HEK293 (cell line): ENCODE measurements at regions not wholly inside any gene's neighbourhood (a gene's known extent, or its start where the extent isn't known, plus 50 kb on each side); places are given as distances from the start of the nearest gene placed in this dataset.

Experiments
- GFI1B ChIP-seq: fragments of 450-650 bp; formaldehyde crosslinking; IDR thresholded peaks from 2 replicates; pipeline ENCODE4 v1.5.1; 2016; ENCODE audit warnings: missing biosample characterization, missing genetic modification characterization
- GLI4 ChIP-seq: fragments of 450-650 bp; formaldehyde crosslinking; IDR thresholded peaks from 2 replicates; pipeline ENCODE4 v1.5.1; 2016; ENCODE audit warnings: missing biosample characterization, missing genetic modification characterization
- GLIS1 ChIP-seq: fragments of 450-650 bp; formaldehyde crosslinking; IDR thresholded peaks from 2 replicates; pipeline ENCODE4 v1.5.1; 2016; ENCODE audit warnings: missing biosample characterization, missing genetic modification characterization
- IKZF3 ChIP-seq: fragments of 450-650 bp; IDR thresholded peaks from 2 replicates; pipeline ENCODE4 v1.5.0; 2018; ENCODE audit warnings: missing biosample characterization, mild to moderate bottlenecking, missing genetic modification characterization, moderate library complexity
- KLF1 ChIP-seq: fragments of 450-650 bp; formaldehyde crosslinking; IDR thresholded peaks from 2 replicates; pipeline ENCODE4 v1.5.1; 2016; ENCODE audit warnings: missing biosample characterization, missing genetic modification characterization
- KLF8 ChIP-seq: fragments of 450-650 bp; formaldehyde crosslinking; IDR thresholded peaks from 2 replicates; pipeline ENCODE4 v1.5.1; 2016; ENCODE audit warnings: missing biosample characterization, missing genetic modification characterization
- KLF9 ChIP-seq: fragments of 450-650 bp; formaldehyde crosslinking; IDR thresholded peaks from 2 replicates; pipeline ENCODE4 v1.5.1; 2016; ENCODE audit warnings: missing biosample characterization, missing genetic modification characterization, low read depth
- MEIS1 ChIP-seq: sonication (generic); formaldehyde crosslinking; IDR thresholded peaks from 2 replicates; pipeline ENCODE4 v1.8.1; 2022; ENCODE audit warnings: missing genetic modification reagents, mild to moderate bottlenecking, borderline replicate concordance
- MYNN ChIP-seq: fragments of 450-650 bp; formaldehyde crosslinking; IDR thresholded peaks from 2 replicates; pipeline ENCODE4 v1.5.1; 2016; ENCODE audit warnings: missing biosample characterization, missing genetic modification characterization, borderline replicate concordance
- SCRT1 ChIP-seq: fragments of 450-650 bp; formaldehyde crosslinking; IDR thresholded peaks from 2 replicates; pipeline ENCODE4 v1.5.1; 2016; ENCODE audit warnings: missing biosample characterization, missing genetic modification characterization, borderline replicate concordance
- SP2 ChIP-seq: fragments of 450-650 bp; formaldehyde crosslinking; IDR thresholded peaks from 2 replicates; pipeline ENCODE4 v1.5.1; 2016; ENCODE audit warnings: missing biosample characterization, missing genetic modification characterization
- SP3 ChIP-seq: fragments of 450-650 bp; formaldehyde crosslinking; IDR thresholded peaks from 2 replicates; pipeline ENCODE4 v1.5.1; 2016; ENCODE audit warnings: missing biosample characterization, missing genetic modification characterization
- SP7 ChIP-seq: fragments of 450-650 bp; formaldehyde crosslinking; IDR thresholded peaks from 2 replicates; pipeline ENCODE4 v1.5.1; 2016; ENCODE audit warnings: missing biosample characterization, missing genetic modification characterization
- ZEB2 ChIP-seq: fragments of 450-650 bp; formaldehyde crosslinking; IDR thresholded peaks from 2 replicates; pipeline ENCODE4 v1.5.1; 2016; ENCODE audit warnings: missing biosample characterization, missing genetic modification characterization
- ZIC2 ChIP-seq: fragments of 450-650 bp; formaldehyde crosslinking; IDR thresholded peaks from 2 replicates; pipeline ENCODE4 v1.5.1; 2016; ENCODE audit warnings: missing biosample characterization, missing genetic modification characterization
- ZNF175 ChIP-seq: fragments of 450-650 bp; formaldehyde crosslinking; IDR thresholded peaks from 2 replicates; pipeline ENCODE4 v1.5.1; 2016; ENCODE audit warnings: missing biosample characterization, missing genetic modification characterization
- ZNF202 ChIP-seq: fragments of 450-650 bp; formaldehyde crosslinking; IDR thresholded peaks from 2 replicates; pipeline ENCODE4 v1.5.1; 2016; ENCODE audit warnings: missing biosample characterization, missing genetic modification characterization, borderline replicate concordance
- ZNF211 ChIP-seq: fragments of 450-650 bp; formaldehyde crosslinking; IDR thresholded peaks from 2 replicates; pipeline ENCODE4 v1.5.1; 2016; ENCODE audit warnings: low read depth, missing biosample characterization, missing genetic modification characterization
- ZNF223 ChIP-seq: fragments of 450-650 bp; formaldehyde crosslinking; IDR thresholded peaks from 2 replicates; pipeline ENCODE4 v1.5.1; 2016; ENCODE audit warnings: missing biosample characterization, missing genetic modification characterization
- ZNF341 ChIP-seq: fragments of 450-650 bp; formaldehyde crosslinking; IDR thresholded peaks from 2 replicates; pipeline ENCODE4; 2016; ENCODE audit warnings: low read depth, missing biosample characterization, missing genetic modification characterization
- ZNF37A ChIP-seq: fragments of 450-650 bp; IDR thresholded peaks from 2 replicates; pipeline ENCODE4 v1.5.1; 2018; ENCODE audit warnings: missing biosample characterization, missing genetic modification characterization
- ZNF501 ChIP-seq: fragments of 450-650 bp; formaldehyde crosslinking; IDR thresholded peaks from 2 replicates; pipeline ENCODE4 v1.5.1; 2016; ENCODE audit warnings: missing biosample characterization, missing genetic modification characterization
- ZNF544 ChIP-seq: fragments of 450-650 bp; formaldehyde crosslinking; IDR thresholded peaks from 2 replicates; pipeline ENCODE4 v1.5.0; 2017; ENCODE audit warnings: missing biosample characterization, missing genetic modification characterization
- ZNF830 ChIP-seq: fragments of 450-650 bp; IDR thresholded peaks from 2 replicates; pipeline ENCODE4 v1.5.0; 2018; ENCODE audit warnings: missing biosample characterization, missing genetic modification characterization, low read depth, mild to moderate bottlenecking, moderate library complexity
- TF ChIP-seq, protein P1 (sequence below): fragments of 450-650 bp; IDR thresholded peaks from 2 replicates; pipeline ENCODE4 v1.5.1; 2018; ENCODE audit warnings: missing biosample characterization, missing genetic modification characterization
- TF ChIP-seq, protein P2 (sequence below): fragments of 450-650 bp; formaldehyde crosslinking; IDR thresholded peaks from 2 replicates; pipeline ENCODE4 v1.5.1; 2016; ENCODE audit warnings: missing biosample characterization, missing genetic modification characterization, borderline replicate concordance
- TF ChIP-seq, protein P3 (sequence below): fragments of 450-650 bp; formaldehyde crosslinking; IDR thresholded peaks from 2 replicates; pipeline ENCODE4 v1.5.1; 2016; ENCODE audit warnings: missing biosample characterization, missing genetic modification characterization
- TF ChIP-seq, protein P4 (sequence below): fragments of 450-650 bp; formaldehyde crosslinking; IDR thresholded peaks from 2 replicates; pipeline ENCODE4 v1.5.1; 2017; ENCODE audit warnings: missing biosample characterization, missing genetic modification characterization
- TF ChIP-seq, protein P5 (sequence below): fragments of 450-650 bp; formaldehyde crosslinking; IDR thresholded peaks from 2 replicates; pipeline ENCODE4 v1.5.1; 2016; ENCODE audit warnings: missing biosample characterization, missing genetic modification characterization

DNA sequence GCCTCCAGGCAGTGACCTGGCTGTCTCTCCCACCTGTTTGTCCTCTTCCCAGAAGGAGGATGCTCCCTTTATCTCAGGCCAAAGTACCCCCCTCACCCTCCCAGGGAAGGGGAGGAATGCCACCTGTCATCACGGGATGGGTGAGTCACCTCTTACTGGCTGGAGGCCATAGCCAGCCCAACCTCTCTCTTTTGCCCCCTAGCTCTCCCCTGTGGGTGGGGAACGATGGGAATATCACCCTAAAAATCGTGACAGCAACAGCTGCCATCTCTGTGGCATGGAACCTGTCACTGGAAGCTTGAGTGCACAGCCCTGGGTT lies 137.5 kb upstream of the PTPN1 start (continued):
- TF ChIP-seq, protein P1, sequence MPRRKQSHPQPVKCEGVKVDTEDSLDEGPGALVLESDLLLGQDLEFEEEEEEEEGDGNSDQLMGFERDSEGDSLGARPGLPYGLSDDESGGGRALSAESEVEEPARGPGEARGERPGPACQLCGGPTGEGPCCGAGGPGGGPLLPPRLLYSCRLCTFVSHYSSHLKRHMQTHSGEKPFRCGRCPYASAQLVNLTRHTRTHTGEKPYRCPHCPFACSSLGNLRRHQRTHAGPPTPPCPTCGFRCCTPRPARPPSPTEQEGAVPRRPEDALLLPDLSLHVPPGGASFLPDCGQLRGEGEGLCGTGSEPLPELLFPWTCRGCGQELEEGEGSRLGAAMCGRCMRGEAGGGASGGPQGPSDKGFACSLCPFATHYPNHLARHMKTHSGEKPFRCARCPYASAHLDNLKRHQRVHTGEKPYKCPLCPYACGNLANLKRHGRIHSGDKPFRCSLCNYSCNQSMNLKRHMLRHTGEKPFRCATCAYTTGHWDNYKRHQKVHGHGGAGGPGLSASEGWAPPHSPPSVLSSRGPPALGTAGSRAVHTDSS (tag by site-specific recombination), result no peak
- no peak for TF ChIP-seq KLF9
- TF ChIP-seq GFI1B (tag by site-specific recombination), result no peak
- peak; percentile 21; the same call in 1 of the 2 replicates for TF ChIP-seq ZIC2 (tag by site-specific recombination)
- TF ChIP-seq ZNF37A (tag by site-specific recombination), result no peak
- TF ChIP-seq GLIS1 (tag by site-specific recombination), result peak; percentile 79
- TF ChIP-seq ZNF202 (tag by site-specific recombination), result no peak
- TF ChIP-seq SP2, result no peak
- no peak for TF ChIP-seq ZNF223 (tag by site-specific recombination)
- TF ChIP-seq GLI4 (tag by site-specific recombination), result no peak
- TF ChIP-seq, protein P2, sequence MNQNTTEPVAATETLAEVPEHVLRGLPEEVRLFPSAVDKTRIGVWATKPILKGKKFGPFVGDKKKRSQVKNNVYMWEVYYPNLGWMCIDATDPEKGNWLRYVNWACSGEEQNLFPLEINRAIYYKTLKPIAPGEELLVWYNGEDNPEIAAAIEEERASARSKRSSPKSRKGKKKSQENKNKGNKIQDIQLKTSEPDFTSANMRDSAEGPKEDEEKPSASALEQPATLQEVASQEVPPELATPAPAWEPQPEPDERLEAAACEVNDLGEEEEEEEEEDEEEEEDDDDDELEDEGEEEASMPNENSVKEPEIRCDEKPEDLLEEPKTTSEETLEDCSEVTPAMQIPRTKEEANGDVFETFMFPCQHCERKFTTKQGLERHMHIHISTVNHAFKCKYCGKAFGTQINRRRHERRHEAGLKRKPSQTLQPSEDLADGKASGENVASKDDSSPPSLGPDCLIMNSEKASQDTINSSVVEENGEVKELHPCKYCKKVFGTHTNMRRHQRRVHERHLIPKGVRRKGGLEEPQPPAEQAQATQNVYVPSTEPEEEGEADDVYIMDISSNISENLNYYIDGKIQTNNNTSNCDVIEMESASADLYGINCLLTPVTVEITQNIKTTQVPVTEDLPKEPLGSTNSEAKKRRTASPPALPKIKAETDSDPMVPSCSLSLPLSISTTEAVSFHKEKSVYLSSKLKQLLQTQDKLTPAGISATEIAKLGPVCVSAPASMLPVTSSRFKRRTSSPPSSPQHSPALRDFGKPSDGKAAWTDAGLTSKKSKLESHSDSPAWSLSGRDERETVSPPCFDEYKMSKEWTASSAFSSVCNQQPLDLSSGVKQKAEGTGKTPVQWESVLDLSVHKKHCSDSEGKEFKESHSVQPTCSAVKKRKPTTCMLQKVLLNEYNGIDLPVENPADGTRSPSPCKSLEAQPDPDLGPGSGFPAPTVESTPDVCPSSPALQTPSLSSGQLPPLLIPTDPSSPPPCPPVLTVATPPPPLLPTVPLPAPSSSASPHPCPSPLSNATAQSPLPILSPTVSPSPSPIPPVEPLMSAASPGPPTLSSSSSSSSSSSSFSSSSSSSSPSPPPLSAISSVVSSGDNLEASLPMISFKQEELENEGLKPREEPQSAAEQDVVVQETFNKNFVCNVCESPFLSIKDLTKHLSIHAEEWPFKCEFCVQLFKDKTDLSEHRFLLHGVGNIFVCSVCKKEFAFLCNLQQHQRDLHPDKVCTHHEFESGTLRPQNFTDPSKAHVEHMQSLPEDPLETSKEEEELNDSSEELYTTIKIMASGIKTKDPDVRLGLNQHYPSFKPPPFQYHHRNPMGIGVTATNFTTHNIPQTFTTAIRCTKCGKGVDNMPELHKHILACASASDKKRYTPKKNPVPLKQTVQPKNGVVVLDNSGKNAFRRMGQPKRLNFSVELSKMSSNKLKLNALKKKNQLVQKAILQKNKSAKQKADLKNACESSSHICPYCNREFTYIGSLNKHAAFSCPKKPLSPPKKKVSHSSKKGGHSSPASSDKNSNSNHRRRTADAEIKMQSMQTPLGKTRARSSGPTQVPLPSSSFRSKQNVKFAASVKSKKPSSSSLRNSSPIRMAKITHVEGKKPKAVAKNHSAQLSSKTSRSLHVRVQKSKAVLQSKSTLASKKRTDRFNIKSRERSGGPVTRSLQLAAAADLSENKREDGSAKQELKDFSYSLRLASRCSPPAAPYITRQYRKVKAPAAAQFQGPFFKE (tag by site-specific recombination), result no peak
- TF ChIP-seq, protein P3, sequence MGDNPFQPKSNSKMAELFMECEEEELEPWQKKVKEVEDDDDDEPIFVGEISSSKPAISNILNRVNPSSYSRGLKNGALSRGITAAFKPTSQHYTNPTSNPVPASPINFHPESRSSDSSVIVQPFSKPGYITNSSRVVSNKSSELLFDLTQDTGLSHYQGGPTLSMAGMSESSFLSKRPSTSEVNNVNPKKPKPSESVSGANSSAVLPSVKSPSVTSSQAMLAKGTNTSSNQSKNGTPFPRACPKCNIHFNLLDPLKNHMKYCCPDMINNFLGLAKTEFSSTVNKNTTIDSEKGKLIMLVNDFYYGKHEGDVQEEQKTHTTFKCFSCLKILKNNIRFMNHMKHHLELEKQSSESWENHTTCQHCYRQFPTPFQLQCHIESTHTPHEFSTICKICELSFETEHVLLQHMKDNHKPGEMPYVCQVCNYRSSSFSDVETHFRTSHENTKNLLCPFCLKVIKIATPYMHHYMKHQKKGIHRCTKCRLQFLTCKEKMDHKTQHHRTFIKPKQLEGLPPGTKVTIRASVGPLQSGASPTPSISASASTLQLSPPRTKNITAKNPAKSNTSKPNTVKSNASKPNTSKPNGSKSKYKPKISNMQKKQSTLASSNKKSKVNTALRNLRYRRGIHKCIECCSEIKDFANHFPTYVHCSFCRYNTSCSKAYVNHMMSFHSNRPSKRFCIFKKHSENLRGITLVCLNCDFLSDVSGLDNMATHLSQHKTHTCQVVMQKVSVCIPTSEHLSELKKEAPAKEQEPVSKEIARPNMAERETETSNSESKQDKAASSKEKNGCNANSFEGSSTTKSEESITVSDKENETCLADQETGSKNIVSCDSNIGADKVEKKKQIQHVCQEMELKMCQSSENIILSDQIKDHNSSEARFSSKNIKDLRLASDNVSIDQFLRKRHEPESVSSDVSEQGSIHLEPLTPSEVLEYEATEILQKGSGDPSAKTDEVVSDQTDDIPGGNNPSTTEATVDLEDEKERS (tag by site-specific recombination), result no peak
- no peak for TF ChIP-seq ZNF175 (tag by site-specific recombination)
- TF ChIP-seq, protein P4, sequence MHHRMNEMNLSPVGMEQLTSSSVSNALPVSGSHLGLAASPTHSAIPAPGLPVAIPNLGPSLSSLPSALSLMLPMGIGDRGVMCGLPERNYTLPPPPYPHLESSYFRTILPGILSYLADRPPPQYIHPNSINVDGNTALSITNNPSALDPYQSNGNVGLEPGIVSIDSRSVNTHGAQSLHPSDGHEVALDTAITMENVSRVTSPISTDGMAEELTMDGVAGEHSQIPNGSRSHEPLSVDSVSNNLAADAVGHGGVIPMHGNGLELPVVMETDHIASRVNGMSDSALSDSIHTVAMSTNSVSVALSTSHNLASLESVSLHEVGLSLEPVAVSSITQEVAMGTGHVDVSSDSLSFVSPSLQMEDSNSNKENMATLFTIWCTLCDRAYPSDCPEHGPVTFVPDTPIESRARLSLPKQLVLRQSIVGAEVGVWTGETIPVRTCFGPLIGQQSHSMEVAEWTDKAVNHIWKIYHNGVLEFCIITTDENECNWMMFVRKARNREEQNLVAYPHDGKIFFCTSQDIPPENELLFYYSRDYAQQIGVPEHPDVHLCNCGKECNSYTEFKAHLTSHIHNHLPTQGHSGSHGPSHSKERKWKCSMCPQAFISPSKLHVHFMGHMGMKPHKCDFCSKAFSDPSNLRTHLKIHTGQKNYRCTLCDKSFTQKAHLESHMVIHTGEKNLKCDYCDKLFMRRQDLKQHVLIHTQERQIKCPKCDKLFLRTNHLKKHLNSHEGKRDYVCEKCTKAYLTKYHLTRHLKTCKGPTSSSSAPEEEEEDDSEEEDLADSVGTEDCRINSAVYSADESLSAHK (tag by site-specific recombination), result no peak
- TF ChIP-seq KLF1 (tag by site-specific recombination), result no peak
- TF ChIP-seq ZNF501, result no peak
- peak; percentile 61 for TF ChIP-seq SP7 (tag by site-specific recombination)
- no peak for TF ChIP-seq MYNN (tag by site-specific recombination)
- TF ChIP-seq, protein P5, sequence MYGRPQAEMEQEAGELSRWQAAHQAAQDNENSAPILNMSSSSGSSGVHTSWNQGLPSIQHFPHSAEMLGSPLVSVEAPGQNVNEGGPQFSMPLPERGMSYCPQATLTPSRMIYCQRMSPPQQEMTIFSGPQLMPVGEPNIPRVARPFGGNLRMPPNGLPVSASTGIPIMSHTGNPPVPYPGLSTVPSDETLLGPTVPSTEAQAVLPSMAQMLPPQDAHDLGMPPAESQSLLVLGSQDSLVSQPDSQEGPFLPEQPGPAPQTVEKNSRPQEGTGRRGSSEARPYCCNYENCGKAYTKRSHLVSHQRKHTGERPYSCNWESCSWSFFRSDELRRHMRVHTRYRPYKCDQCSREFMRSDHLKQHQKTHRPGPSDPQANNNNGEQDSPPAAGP, result peak; percentile 74
- TF ChIP-seq ZNF211, result no peak
- TF ChIP-seq MEIS1 (CRISPR knock-in tag), result no peak
- TF ChIP-seq ZEB2 (tag by site-specific recombination), result no peak
- TF ChIP-seq SCRT1, result no peak
- no peak for TF ChIP-seq ZNF341 (tag by site-specific recombination)
- no peak for TF ChIP-seq SP3 (tag by site-specific recombination)
- no peak for TF ChIP-seq ZNF830 (tag by site-specific recombination)
- no peak for TF ChIP-seq ZNF544 (tag by site-specific recombination)
- TF ChIP-seq IKZF3 (tag by site-specific recombination), result peak; percentile 44; the same call in 1 of the 2 replicates
- TF ChIP-seq KLF8 (tag by site-specific recombination), result no peak
